GM12878 (cell line): ENCODE measurements at regions not wholly inside any gene's neighbourhood (a gene's known extent, or its start where the extent isn't known, plus 50 kb on each side); places are given as distances from the start of the nearest gene placed in this dataset.

Experiments used
- ATAC-seq: fragments of 200-7000 bp; cut with Tn5 transposase; 3 replicates; pipeline ENCODE4 v1.9.1; 2020; ENCODE audit warnings: mild to moderate bottlenecking, moderate library complexity
- BruUV-seq: library from RNA; stranded (reverse); fragments of 400-500 nt; replicated peaks from 2 replicates; lab custom pipeline; 2021; lab: Mats Ljungman, UMichigan
- CTCF ChIA-PET: fragments of 300-600 bp; sonication (Branson Sonifier 250); formaldehyde crosslinking; extraction: SDS; loops from one replicate; lab custom pipeline; 2021; ENCODE audit warnings: inconsistent platforms; lab: Yijun Ruan, JAX
- POLR2A ChIA-PET: fragments of 350-600 bp; formaldehyde crosslinking; extraction: SDS; loops from one replicate; lab custom pipeline; 2021; ENCODE audit warnings: inconsistent platforms; lab: Charles Lee
- RAD21 ChIA-PET: fragments of 300-600 bp; sonication (Branson Sonifier 250); formaldehyde crosslinking; loops from one replicate; lab custom pipeline; 2023; ENCODE audit warnings: antibody characterized with exemption; ENCODE audit not compliant: unreplicated experiment; lab: Charles Lee
- SMC1A ChIA-PET: fragments of 300-600 bp; sonication (Branson Sonifier 250); formaldehyde crosslinking; loops from one replicate; lab custom pipeline; 2023; ENCODE audit not compliant: unreplicated experiment, uncharacterized antibody; lab: Charles Lee
- DNase-seq: peaks from one replicate; pipeline ENCODE4 v3.0.0-alpha.2; 2011; ENCODE audit warnings: low read depth, low spot score
- FAIRE-seq: peaks from 3 replicates; lab custom pipeline; 2011; peaks lifted over from hg19 to GRCh38; lab: Jason Lieb, UNC
- H2AFZ ChIP-seq: 2 replicates; pipeline ENCODE4 v1.6.0; 2011; ENCODE audit warnings: low read depth, low read length, control low read depth; ENCODE audit not compliant: control insufficient read depth
- H3K27ac ChIP-seq: 2 replicates; pipeline ENCODE4 v1.5.1; 2011; ENCODE audit warnings: control low read depth; ENCODE audit not compliant: control insufficient read depth, insufficient read depth
- H3K27me3 ChIP-seq, 2 experiments: replicated peaks in 1 of 2; 2 replicates each; pipeline versions ENCODE4 v1.6.0 to v1.6.1; 2011; ENCODE audit warnings: low read length in 1 of 2; ENCODE audit not compliant: control insufficient read depth in 2 of 2, insufficient read depth in 2 of 2
- H3K36me3 ChIP-seq, 2 experiments: 2 replicates each; pipeline ENCODE4 v1.5.1; 2011; ENCODE audit warnings: low read length in 1 of 2; ENCODE audit not compliant: control insufficient read depth in 2 of 2, insufficient read depth in 2 of 2
- H3K4me1 ChIP-seq: 2 replicates; pipeline ENCODE4 v1.6.1; 2011; ENCODE audit warnings: mild to moderate bottlenecking, low read length, moderate library complexity, mixed read lengths; ENCODE audit not compliant: control insufficient read depth, insufficient read depth
- H3K4me2 ChIP-seq: 2 replicates; pipeline ENCODE4 v1.6.0; 2011; ENCODE audit warnings: control low read depth; ENCODE audit not compliant: control insufficient read depth, insufficient read depth
- H3K4me3 ChIP-seq: fragments of 200-600 bp; sonication (generic); 2 replicates; pipeline ENCODE4 v1.5.1; 2016
- H3K79me2 ChIP-seq: 2 replicates; pipeline ENCODE4 v1.6.0; 2011; ENCODE audit warnings: low read length; ENCODE audit not compliant: control insufficient read depth, insufficient read depth
- H3K9ac ChIP-seq: 2 replicates; pipeline ENCODE4 v1.8.0; 2011; ENCODE audit warnings: low read length, control low read depth, mixed read lengths; ENCODE audit not compliant: control insufficient read depth, insufficient read depth
- H3K9me3 ChIP-seq: replicated peaks from 3 replicates; pipeline ENCODE4 v1.5.1; 2011; ENCODE audit warnings: mild to moderate bottlenecking, low read length; ENCODE audit not compliant: control insufficient read depth, insufficient read depth
- H4K20me1 ChIP-seq: 2 replicates; pipeline ENCODE4 v1.6.0; 2011; ENCODE audit not compliant: control insufficient read depth, insufficient read depth
- BRCA1 ChIP-seq: IDR thresholded peaks from 2 replicates; pipeline ENCODE4 v1.6.1; 2011; ENCODE audit warnings: low read depth, low read length, improper control_type of control experiment
- E4F1 ChIP-seq: fragments of 450-650 bp; IDR thresholded peaks from 2 replicates; pipeline ENCODE4 v1.6.1; 2018; ENCODE audit warnings: borderline replicate concordance, mild to moderate bottlenecking; ENCODE audit not compliant: partially characterized antibody
- FOS ChIP-seq: IDR thresholded peaks from 3 replicates; pipeline ENCODE4 v1.6.1; 2011; ENCODE audit warnings: borderline replicate concordance; ENCODE audit not compliant: insufficient read length; ENCODE audit errors: extremely low read depth
- MEF2B ChIP-seq: fragments of 450-650 bp; IDR thresholded peaks from 2 replicates; pipeline ENCODE4 v1.6.1; 2018; ENCODE audit warnings: mild to moderate bottlenecking, moderate library complexity; ENCODE audit not compliant: partially characterized antibody, poor library complexity, severe bottlenecking
- POU2F2 ChIP-seq: IDR thresholded peaks from 3 replicates; pipeline ENCODE4 v1.6.1; 2011; ENCODE audit warnings: low read depth, mild to moderate bottlenecking, low read length, borderline replicate concordance
- RAD21 ChIP-seq: IDR thresholded peaks from 2 replicates; pipeline ENCODE4 v1.6.1; 2011; ENCODE audit warnings: mild to moderate bottlenecking, low read depth, low read length, moderate library complexity; ENCODE audit not compliant: insufficient read depth
- RB1 ChIP-seq: fragments of 450-650 bp; formaldehyde crosslinking; IDR thresholded peaks from 2 replicates; pipeline ENCODE4 v1.6.1; 2017; ENCODE audit warnings: mild to moderate bottlenecking, borderline replicate concordance
- RCOR1 ChIP-seq: conservative IDR thresholded peaks from 2 replicates; pipeline ENCODE4 v1.6.1; 2012; ENCODE audit warnings: low read depth, low read length, improper control_type of control experiment
- SIN3A ChIP-seq: IDR thresholded peaks from 2 replicates; pipeline ENCODE4 v1.6.1; 2012; ENCODE audit warnings: low read depth, low read length, improper control_type of control experiment
- STAT1 ChIP-seq: fragments of 450-650 bp; conservative IDR thresholded peaks from 2 replicates; pipeline ENCODE4 v1.6.1; 2014; ENCODE audit warnings: antibody characterized with exemption, mild to moderate bottlenecking
- WGBS: methylation state at CpG from one replicate; pipeline ENCODE4 v1.1.6; 2016; ENCODE audit warnings: low lambda C conversion rate; ENCODE audit not compliant: insufficient replicate concordance, insufficient coverage; ENCODE audit errors: missing lambda C conversion rate; 5-methylcytosine and 5-hydroxymethylcytosine counted together
- in situ Hi-C: fragments of 300-500 bp; cut with MboI; formaldehyde crosslinking; loops from 9 replicates; pipeline ENCODE4 v1.14.3; 2018; ENCODE audit warnings: mixed read lengths
- intact Hi-C: fragments of 100-400 bp; cut with micrococcal nuclease; formaldehyde crosslinking; loops from one replicate; pipeline ENCODE4 v1.14.2; 2022; ENCODE audit not compliant: unreplicated experiment

- no peak for DNase-seq
- ChIA-PET SMC1A (no interaction called here), RAD21 (no interaction called here), POLR2A (no interaction called here)
- intact Hi-C loops: no loop called here
- H3K27me3 ChIP-seq: no peaks in the 10 kb centered on the region
- no peaks in the 10 kb centered on the region for H3K36me3 ChIP-seq
- WGBS: 36% methylated on average over 1 of the region's 1 CpG
- H3K4me2 ChIP-seq: no peak overlapping the region
- H2AFZ ChIP-seq: no peak overlapping the region
- no peak overlapping the region for H3K4me3 ChIP-seq
- TF ChIP-seq RB1 (no peak), MEF2B (no peak), BRCA1 (no peak), RCOR1 (no peak), RAD21 (no peak), POU2F2 (no peak), E4F1 (no peak), STAT1 (no peak), SIN3A (no peak), FOS (no peak)
- TF ChIP-seq, all 136 proteins: peak for 0
- Histone ChIP-seq H3K79me2 (no peaks in the 10 kb centered on the region), H4K20me1 (no peaks in the 10 kb centered on the region), H3K4me1 (no peaks in the 10 kb centered on the region), H3K9ac (no peak overlapping the region), H3K9me3 (no peaks in the 10 kb centered on the region; the same call in 2 of the 3 replicates), H3K27ac (no peak overlapping the region)
- no TSS peak for BruUV-seq
- in situ Hi-C loops: no loop called here
- FAIRE-seq (no peak), ATAC-seq (no peak)
- CTCF ChIA-PET: no interaction called here
Observed at GRCh38 chr4:176953021-176953420, 160.3 kb upstream of the VEGFC start.
